ENCODE measurements at regions not wholly inside any gene's neighbourhood (a gene's known extent, or its start where the extent isn't known, plus 50 kb on each side); places are given as distances from the start of the nearest gene placed in this dataset.
"Not testable (repeated sequence)": the region's sequence is repeated elsewhere in the genome, so short reads cannot be mapped to it uniquely, and the experiment has no call there.

- H3K27me3 ChIP-seq (ENCODE audit: control insufficient read depth, insufficient read depth, low read length), result no peaks in the 10 kb centered on the region
- DNase-seq (ENCODE audit: low read depth, low spot score), result no peak
- H3K4me3 ChIP-seq (ENCODE audit: low read length), result no peak overlapping the region
- no peak overlapping the region for H3K27ac ChIP-seq (ENCODE audit: low read length)
- 100% methylated on average over 1 of the region's 3 CpGs for WGBS (ENCODE audit: insufficient coverage, insufficient read length)
- no peaks in the 10 kb centered on the region for H3K4me1 ChIP-seq (ENCODE audit: control insufficient read depth, insufficient read depth, low read length)
- H3K36me3 ChIP-seq (ENCODE audit: control insufficient read depth, insufficient read depth, low read length), result no peaks in the 10 kb centered on the region
- no peaks in the 10 kb centered on the region for H3K9me3 ChIP-seq (ENCODE audit: control insufficient read depth, insufficient read depth, low read length)
These were observed 553.7 kb downstream of the ZNF608 start for GRCh38 chr5:124192716-124193115.

GRCh38 chr5:124185716-124186115, 560.7 kb downstream of the ZNF608 start:
- no CpG with 5 or more reads among the region's 3 CpGs for WGBS (ENCODE audit: insufficient coverage, insufficient read length)
- no peaks in the 10 kb centered on the region for H3K4me1 ChIP-seq (ENCODE audit: control insufficient read depth, insufficient read depth, low read length)
- H3K36me3 ChIP-seq (ENCODE audit: control insufficient read depth, insufficient read depth, low read length), result no peaks in the 10 kb centered on the region
- no peak for DNase-seq (ENCODE audit: low read depth, low spot score)
- no peaks in the 10 kb centered on the region for H3K9me3 ChIP-seq (ENCODE audit: control insufficient read depth, insufficient read depth, low read length)
- no peak overlapping the region for H3K27ac ChIP-seq (ENCODE audit: low read length)
- no peak overlapping the region for H3K4me3 ChIP-seq (ENCODE audit: low read length)
- no peaks in the 10 kb centered on the region for H3K27me3 ChIP-seq (ENCODE audit: control insufficient read depth, insufficient read depth, low read length)

- no peak for DNase-seq (ENCODE audit: low read depth, low spot score)
- Histone ChIP-seq H3K27ac (ENCODE audit: low read length) (no peak overlapping the region), H3K36me3 (ENCODE audit: control insufficient read depth, insufficient read depth, low read length) (no peaks in the 10 kb centered on the region), H3K9me3 (ENCODE audit: control insufficient read depth, insufficient read depth, low read length) (no peaks in the 10 kb centered on the region), H3K4me1 (ENCODE audit: control insufficient read depth, insufficient read depth, low read length) (no peaks in the 10 kb centered on the region), H3K4me3 (ENCODE audit: low read length) (no peak overlapping the region), H3K27me3 (ENCODE audit: control insufficient read depth, insufficient read depth, low read length) (no peaks in the 10 kb centered on the region)
These were observed 564.3 kb downstream of the ZNF608 start for GRCh38 chr5:124182133-124182532.

GRCh38 chr5:124180875-124181461, 565.5 kb downstream of the ZNF608 start:
- no peaks in the 10 kb centered on the region for H3K36me3 ChIP-seq (ENCODE audit: control insufficient read depth, insufficient read depth, low read length)
- H3K27ac ChIP-seq (ENCODE audit: low read length), result no peak overlapping the region
- no peak for DNase-seq (ENCODE audit: low read depth, low spot score)
- WGBS (ENCODE audit: insufficient coverage, insufficient read length), result no CpG with 5 or more reads among the region's 2 CpGs
- H3K4me3 ChIP-seq (ENCODE audit: low read length), result no peak overlapping the region
- no peaks in the 10 kb centered on the region for H3K9me3 ChIP-seq (ENCODE audit: control insufficient read depth, insufficient read depth, low read length)
- H3K27me3 ChIP-seq (ENCODE audit: control insufficient read depth, insufficient read depth, low read length), result no peaks in the 10 kb centered on the region
- no peaks in the 10 kb centered on the region for H3K4me1 ChIP-seq (ENCODE audit: control insufficient read depth, insufficient read depth, low read length)

GRCh38 chr5:124180299-124180874, 566.1 kb downstream of the ZNF608 start:
- H3K4me1 ChIP-seq (ENCODE audit: control insufficient read depth, insufficient read depth, low read length), result no peaks in the 10 kb centered on the region
- no CpG with 5 or more reads among the region's 4 CpGs for WGBS (ENCODE audit: insufficient coverage, insufficient read length)

GRCh38 chr5:124179819-124180218, 566.6 kb downstream of the ZNF608 start:
- Histone ChIP-seq H3K27me3 (ENCODE audit: control insufficient read depth, insufficient read depth, low read length) (no peaks in the 10 kb centered on the region), H3K27ac (ENCODE audit: low read length) (no peak overlapping the region), H3K4me3 (ENCODE audit: low read length) (no peak overlapping the region), H3K36me3 (ENCODE audit: control insufficient read depth, insufficient read depth, low read length) (no peaks in the 10 kb centered on the region), H3K9me3 (ENCODE audit: control insufficient read depth, insufficient read depth, low read length) (no peaks in the 10 kb centered on the region), H3K4me1 (ENCODE audit: control insufficient read depth, insufficient read depth, low read length) (no peaks in the 10 kb centered on the region)
- DNase-seq (ENCODE audit: low read depth, low spot score), result no peak
- WGBS (ENCODE audit: insufficient coverage, insufficient read length), result no CpG with 5 or more reads among the region's 1 CpG

More at GRCh38 chr5:124180299-124180874, 566.1 kb downstream of the ZNF608 start:
- no peak overlapping the region for H3K4me3 ChIP-seq (ENCODE audit: low read length)
- H3K27me3 ChIP-seq (ENCODE audit: control insufficient read depth, insufficient read depth, low read length), result no peaks in the 10 kb centered on the region
- no peaks in the 10 kb centered on the region for H3K36me3 ChIP-seq (ENCODE audit: control insufficient read depth, insufficient read depth, low read length)
- H3K9me3 ChIP-seq (ENCODE audit: control insufficient read depth, insufficient read depth, low read length), result no peaks in the 10 kb centered on the region
- no peak overlapping the region for H3K27ac ChIP-seq (ENCODE audit: low read length)
- no peak for DNase-seq (ENCODE audit: low read depth, low spot score)

- Histone ChIP-seq H3K27ac (ENCODE audit: low read length) (no peak overlapping the region), H3K27me3 (ENCODE audit: control insufficient read depth, insufficient read depth, low read length) (no peaks in the 10 kb centered on the region), H3K9me3 (ENCODE audit: control insufficient read depth, insufficient read depth, low read length) (no peaks in the 10 kb centered on the region), H3K4me1 (ENCODE audit: control insufficient read depth, insufficient read depth, low read length) (no peaks in the 10 kb centered on the region), H3K4me3 (ENCODE audit: low read length) (no peak overlapping the region), H3K36me3 (ENCODE audit: control insufficient read depth, insufficient read depth, low read length) (no peaks in the 10 kb centered on the region)
- no peak for DNase-seq (ENCODE audit: low read depth, low spot score)
These were observed 568.4 kb downstream of the ZNF608 start for GRCh38 chr5:124178050-124178449.

GRCh38 chr5:124176692-124177091, 569.7 kb downstream of the ZNF608 start:
- no peak for DNase-seq (ENCODE audit: low read depth, low spot score)
- no peaks in the 10 kb centered on the region for H3K36me3 ChIP-seq (ENCODE audit: control insufficient read depth, insufficient read depth, low read length)
- H3K27ac ChIP-seq (ENCODE audit: low read length), result no peak overlapping the region
- H3K4me1 ChIP-seq (ENCODE audit: control insufficient read depth, insufficient read depth, low read length), result no peaks in the 10 kb centered on the region
- no peaks in the 10 kb centered on the region for H3K9me3 ChIP-seq (ENCODE audit: control insufficient read depth, insufficient read depth, low read length)
- no peak overlapping the region for H3K4me3 ChIP-seq (ENCODE audit: low read length)
- H3K27me3 ChIP-seq (ENCODE audit: control insufficient read depth, insufficient read depth, low read length), result no peaks in the 10 kb centered on the region

- H3K27ac ChIP-seq (ENCODE audit: low read length), result no peak overlapping the region
- no peaks in the 10 kb centered on the region for H3K36me3 ChIP-seq (ENCODE audit: control insufficient read depth, insufficient read depth, low read length)
- DNase-seq (ENCODE audit: low read depth, low spot score), result no peak
- no peaks in the 10 kb centered on the region for H3K27me3 ChIP-seq (ENCODE audit: control insufficient read depth, insufficient read depth, low read length)
- no CpG with 5 or more reads among the region's 1 CpG for WGBS (ENCODE audit: insufficient coverage, insufficient read length)
- H3K4me3 ChIP-seq (ENCODE audit: low read length), result no peak overlapping the region
- H3K4me1 ChIP-seq (ENCODE audit: control insufficient read depth, insufficient read depth, low read length), result no peaks in the 10 kb centered on the region
- no peaks in the 10 kb centered on the region; the same call in 1 of the 2 replicates for H3K9me3 ChIP-seq (ENCODE audit: control insufficient read depth, insufficient read depth, low read length)
These were observed 573.1 kb downstream of the ZNF608 start for GRCh38 chr5:124173386-124173785.

- Histone ChIP-seq H3K36me3 (ENCODE audit: control insufficient read depth, insufficient read depth, low read length) (no peaks in the 10 kb centered on the region), H3K27me3 (ENCODE audit: control insufficient read depth, insufficient read depth, low read length) (no peaks in the 10 kb centered on the region), H3K4me3 (ENCODE audit: low read length) (no peak overlapping the region), H3K9me3 (ENCODE audit: control insufficient read depth, insufficient read depth, low read length) (no peaks in the 10 kb centered on the region; the same call in 1 of the 2 replicates), H3K27ac (ENCODE audit: low read length) (no peak overlapping the region), H3K4me1 (ENCODE audit: control insufficient read depth, insufficient read depth, low read length) (no peaks in the 10 kb centered on the region)
- no CpG with 5 or more reads among the region's 1 CpG for WGBS (ENCODE audit: insufficient coverage, insufficient read length)
- no peak for DNase-seq (ENCODE audit: low read depth, low spot score)
These were observed 573.9 kb downstream of the ZNF608 start for GRCh38 chr5:124172389-124173003.

- not testable (repeated sequence) for H3K36me3 ChIP-seq (ENCODE audit: control insufficient read depth, insufficient read depth, low read length); H3K27ac ChIP-seq (ENCODE audit: low read length); DNase-seq (ENCODE audit: low read depth, low spot score); H3K27me3 ChIP-seq (ENCODE audit: control insufficient read depth, insufficient read depth, low read length); H3K9me3 ChIP-seq (ENCODE audit: control insufficient read depth, insufficient read depth, low read length); H3K4me3 ChIP-seq (ENCODE audit: low read length); H3K4me1 ChIP-seq (ENCODE audit: control insufficient read depth, insufficient read depth, low read length)
- no CpG with 5 or more reads among the region's 2 CpGs for WGBS (ENCODE audit: insufficient coverage, insufficient read length)
These were observed 578.3 kb downstream of the ZNF608 start for GRCh38 chr5:124168093-124168492.

All from iPS DF 6.9 (cell line).